ENCODE measurements at regions not wholly inside any gene's neighbourhood (a gene's known extent, or its start where the extent isn't known, plus 50 kb on each side); places are given as distances from the start of the nearest gene placed in this dataset.

GRCh38 chr3:19093084-19093483 is 55.2 kb upstream of the KCNH8 start:
- no peak for DNase-seq (ENCODE audit: low read depth, low spot score)

- no peak for DNase-seq (ENCODE audit: low read depth, low spot score)
These were observed 70.9 kb upstream of the KCNH8 start for GRCh38 chr3:19077388-19077787.

GRCh38 chr3:19075037-19075436 is 73.3 kb upstream of the KCNH8 start:
- no peak for DNase-seq (ENCODE audit: low read depth, low spot score)

- peak; percentile 84 for DNase-seq (ENCODE audit: low read depth, low spot score)
These were observed 73.9 kb upstream of the KCNH8 start for GRCh38 chr3:19074257-19074900.

GRCh38 chr3:19073341-19074105 is 74.8 kb upstream of the KCNH8 start:
- no peak for DNase-seq (ENCODE audit: low read depth, low spot score)

GRCh38 chr3:19070325-19070724 is 78.0 kb upstream of the KCNH8 start:
- DNase-seq (ENCODE audit: low read depth, low spot score), result no peak

GRCh38 chr3:19065027-19065426 is 83.3 kb upstream of the KCNH8 start:
- no peak for DNase-seq (ENCODE audit: low read depth, low spot score)

GRCh38 chr3:19063936-19064335 is 84.4 kb upstream of the KCNH8 start:
- no peak for DNase-seq (ENCODE audit: low read depth, low spot score)

GRCh38 chr3:19060404-19060803 is 87.9 kb upstream of the KCNH8 start:
- DNase-seq (ENCODE audit: low read depth, low spot score), result no peak

GRCh38 chr3:19052874-19053273 is 95.4 kb upstream of the KCNH8 start:
- no peak for DNase-seq (ENCODE audit: low read depth, low spot score)

GRCh38 chr3:19046440-19046839 is 101.9 kb upstream of the KCNH8 start:
- DNase-seq (ENCODE audit: low read depth, low spot score), result no peak

- DNase-seq (ENCODE audit: low read depth, low spot score), result no peak
These were observed 117.8 kb upstream of the KCNH8 start for GRCh38 chr3:19030522-19030839.

- no peak for DNase-seq (ENCODE audit: low read depth, low spot score)
These were observed 118.3 kb upstream of the KCNH8 start for GRCh38 chr3:19029837-19030521.

GRCh38 chr3:19025441-19025840 is 122.9 kb upstream of the KCNH8 start:
- no peak for DNase-seq (ENCODE audit: low read depth, low spot score)

- DNase-seq (ENCODE audit: low read depth, low spot score), result no peak
These were observed 125.8 kb upstream of the KCNH8 start for GRCh38 chr3:19022546-19022945.

GRCh38 chr3:19016851-19017250 is 131.5 kb upstream of the KCNH8 start:
- no peak for DNase-seq (ENCODE audit: low read depth, low spot score)

GRCh38 chr3:19013879-19014278 is 134.4 kb upstream of the KCNH8 start:
- peak; percentile 61 for DNase-seq (ENCODE audit: low read depth, low spot score)

GRCh38 chr3:19012846-19013245 is 135.5 kb upstream of the KCNH8 start:
- no peak for DNase-seq (ENCODE audit: low read depth, low spot score)

GRCh38 chr3:19002606-19003005 is 145.7 kb upstream of the KCNH8 start:
- no peak for DNase-seq (ENCODE audit: low read depth, low spot score)

- no peak for DNase-seq (ENCODE audit: low read depth, low spot score)
These were observed 150.2 kb upstream of the KCNH8 start for GRCh38 chr3:18998069-18998468.

GRCh38 chr3:18992709-18993108 is 155.6 kb upstream of the KCNH8 start:
- no peak for DNase-seq (ENCODE audit: low read depth, low spot score)

GRCh38 chr3:18989237-18989795 is 159.0 kb upstream of the KCNH8 start:
- no peak for DNase-seq (ENCODE audit: low read depth, low spot score)

Measured in ELF-1 (cell line).